ENCODE measurements at regions not wholly inside any gene's neighbourhood (a gene's known extent, or its start where the extent isn't known, plus 50 kb on each side); places are given as distances from the start of the nearest gene placed in this dataset.
"Not testable (repeated sequence)": the region's sequence is repeated elsewhere in the genome, so short reads cannot be mapped to it uniquely, and the experiment has no call there.

GRCh38 chr9:85079349-85079748 is 409.8 kb downstream of the NTRK2 start:
- TF ChIP-seq CTCF (conservative IDR thresholded peaks at IDR 0.05) (no peak), ZFX (IDR thresholded peaks at IDR 0.05) (no peak)
- no peak overlapping the region for H3K27ac ChIP-seq

- TF ChIP-seq ZFX (IDR thresholded peaks at IDR 0.05), result no peak
- no peak for TF ChIP-seq CTCF (conservative IDR thresholded peaks at IDR 0.05)
- no peak overlapping the region for H3K27ac ChIP-seq
Measured at GRCh38 chr9:85077944-85078343, 408.4 kb downstream of the NTRK2 start.

GRCh38 chr9:85077146-85077545 is 407.6 kb downstream of the NTRK2 start:
- not testable (repeated sequence) for H3K27ac ChIP-seq
